ENCODE measurements at regions not wholly inside any gene's neighbourhood (a gene's known extent, or its start where the extent isn't known, plus 50 kb on each side); places are given as distances from the start of the nearest gene placed in this dataset.

- Mint-ChIP-seq H3K27ac (no peak overlapping the region), H3K27me3 (no peaks in the 10 kb centered on the region), H3K36me3 (peaks cover 36% of the 10 kb centered on the region), H3K9me3 (peaks cover 3% of the 10 kb centered on the region), H3K4me1 (ENCODE audit: low read depth) (peaks cover 34% of the 10 kb centered on the region), H3K4me3 (no peak overlapping the region)
- intact Hi-C loops (cut with micrococcal nuclease) = loop anchor here (1.0 to 2.0 kb wide), 3 partner anchors 17 to 208 kb away; no protein-coding TSS in a partner anchor
- POLR2A ChIA-PET = interaction anchor here (1.3 kb wide), 1 partner anchor 18 kb away, joined by 3 read pairs; no protein-coding TSS in a partner anchor
- DNase-seq = peak; percentile 62
- CTCF ChIA-PET = interaction anchor here (1.2 kb wide), 1 partner anchor 228 kb away, joined by 3 read pairs; no protein-coding TSS in a partner anchor
Observed at GRCh38 chr1:101081496-101082488, 56.2 kb upstream of the DPH5 start.

- H3K9me3 Mint-ChIP-seq = peaks cover 3% of the 10 kb centered on the region
- CTCF ChIA-PET = interaction anchor here (0.7 to 1.3 kb wide), 2 partner anchors 158 to 208 kb away, joined by 3 read pairs; no protein-coding TSS in a partner anchor
- H3K36me3 Mint-ChIP-seq = peaks cover 40% of the 10 kb centered on the region
Observed at GRCh38 chr1:101080859-101081258, 55.3 kb upstream of the DPH5 start.

GRCh38 chr1:101079341-101079740 is 53.8 kb upstream of the DPH5 start:
- CTCF ChIA-PET = interaction anchor here (1.1 kb wide), 1 partner anchor 230 kb away, joined by 4 read pairs; no protein-coding TSS in a partner anchor
- intact Hi-C loops (cut with micrococcal nuclease) = no loop called here

More at GRCh38 chr1:101080859-101081258, 55.3 kb upstream of the DPH5 start:
- POLR2A ChIA-PET = interaction anchor here (1.3 kb wide), 1 partner anchor 17 kb away, joined by 3 read pairs; no protein-coding TSS in a partner anchor
- intact Hi-C loops (cut with micrococcal nuclease) = loop anchor here (1.0 to 2.0 kb wide), 3 partner anchors 16 to 208 kb away; no protein-coding TSS in a partner anchor
- Mint-ChIP-seq H3K4me1 (ENCODE audit: low read depth) (peaks cover 34% of the 10 kb centered on the region), H3K27ac (no peak overlapping the region), H3K27me3 (no peaks in the 10 kb centered on the region), H3K4me3 (no peak overlapping the region)
- no peak for DNase-seq

GRCh38 chr1:101077849-101078248 is 52.3 kb upstream of the DPH5 start:
- H3K4me1 Mint-ChIP-seq (ENCODE audit: low read depth) = peaks cover 31% of the 10 kb centered on the region
- H3K9me3 Mint-ChIP-seq = peaks cover 3% of the 10 kb centered on the region
- POLR2A ChIA-PET = no interaction called here
- H3K27me3 Mint-ChIP-seq = no peaks in the 10 kb centered on the region
- no peak for DNase-seq
- no peak overlapping the region for H3K27ac Mint-ChIP-seq
- CTCF ChIA-PET = no interaction called here
- intact Hi-C loops (cut with micrococcal nuclease) = no loop called here
- H3K4me3 Mint-ChIP-seq = no peak overlapping the region
- H3K36me3 Mint-ChIP-seq = peaks cover 38% of the 10 kb centered on the region

More at GRCh38 chr1:101079341-101079740, 53.8 kb upstream of the DPH5 start:
- no peak overlapping the region for H3K4me3 Mint-ChIP-seq
- no peak overlapping the region for H3K27ac Mint-ChIP-seq
- POLR2A ChIA-PET = no interaction called here
- peaks cover 31% of the 10 kb centered on the region for H3K4me1 Mint-ChIP-seq (ENCODE audit: low read depth)
- H3K36me3 Mint-ChIP-seq = peaks cover 39% of the 10 kb centered on the region
- peaks cover 3% of the 10 kb centered on the region for H3K9me3 Mint-ChIP-seq
- no peak for DNase-seq
- no peaks in the 10 kb centered on the region for H3K27me3 Mint-ChIP-seq

GRCh38 chr1:101075926-101076325 is 50.3 kb upstream of the DPH5 start:
- intact Hi-C loops (cut with micrococcal nuclease) = no loop called here
- CTCF ChIA-PET = interaction anchor here (1.2 kb wide), 1 partner anchor 212 kb away, joined by 4 read pairs; no protein-coding TSS in a partner anchor
- no peak overlapping the region for H3K27ac Mint-ChIP-seq
- DNase-seq = no peak
- POLR2A ChIA-PET = no interaction called here
- no peaks in the 10 kb centered on the region for H3K27me3 Mint-ChIP-seq
- no peak overlapping the region for H3K4me3 Mint-ChIP-seq
- no peaks in the 10 kb centered on the region for H3K9me3 Mint-ChIP-seq
- peaks cover 19% of the 10 kb centered on the region for H3K4me1 Mint-ChIP-seq (ENCODE audit: low read depth)
- peaks cover 32% of the 10 kb centered on the region for H3K36me3 Mint-ChIP-seq
